Esophagus squamous epithelium (tissue), 4 donors: ENCODE measurements at regions not wholly inside any gene's neighbourhood (a gene's known extent, or its start where the extent isn't known, plus 50 kb on each side); places are given as distances from the start of the nearest gene placed in this dataset.

Experiments
- POLR2A ChIP-seq, 4 donors: fragments of 450-650 bp; IDR thresholded peaks; one replicate each; pipeline ENCODE4 v1.6.1; 2017; ENCODE audit warnings: antibody characterized with exemption in 4 of 4, mild to moderate bottlenecking in 4 of 4, moderate library complexity in 3 of 4
- TF ChIP-seq, protein P1 (sequence below), 6 experiments: fragments of 450-650 bp in 4 of 6; fragments of 200-600 bp in 2 of 6; sonication (generic) in 2 of 6; IDR thresholded peaks; one replicate each; pipeline ENCODE4 v1.5.1; 2016 to 2019; ENCODE audit warnings: antibody characterized with exemption in 6 of 6, mild to moderate bottlenecking in 4 of 6, moderate library complexity in 4 of 6

DNA sequence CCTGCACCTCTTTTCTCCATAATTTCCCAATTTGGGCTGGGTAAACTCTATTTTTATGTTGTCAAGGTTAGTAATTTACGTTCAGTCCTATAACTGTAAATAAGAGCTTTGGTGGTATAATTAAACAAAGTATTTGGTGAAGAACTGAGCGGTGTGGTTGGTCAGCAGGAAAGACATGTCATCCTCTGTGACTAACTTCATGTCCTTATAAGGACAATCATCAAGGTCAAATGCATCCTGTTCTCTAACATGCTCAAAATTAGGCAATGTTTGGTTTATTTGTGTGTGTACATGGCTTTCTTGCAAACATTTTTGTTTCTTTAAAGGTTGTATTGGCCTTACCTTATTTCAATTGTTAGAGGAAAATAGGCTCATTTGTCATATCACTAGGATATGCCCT lies 121.5 kb upstream of the NABP1 start:
- TF ChIP-seq, protein P1, sequence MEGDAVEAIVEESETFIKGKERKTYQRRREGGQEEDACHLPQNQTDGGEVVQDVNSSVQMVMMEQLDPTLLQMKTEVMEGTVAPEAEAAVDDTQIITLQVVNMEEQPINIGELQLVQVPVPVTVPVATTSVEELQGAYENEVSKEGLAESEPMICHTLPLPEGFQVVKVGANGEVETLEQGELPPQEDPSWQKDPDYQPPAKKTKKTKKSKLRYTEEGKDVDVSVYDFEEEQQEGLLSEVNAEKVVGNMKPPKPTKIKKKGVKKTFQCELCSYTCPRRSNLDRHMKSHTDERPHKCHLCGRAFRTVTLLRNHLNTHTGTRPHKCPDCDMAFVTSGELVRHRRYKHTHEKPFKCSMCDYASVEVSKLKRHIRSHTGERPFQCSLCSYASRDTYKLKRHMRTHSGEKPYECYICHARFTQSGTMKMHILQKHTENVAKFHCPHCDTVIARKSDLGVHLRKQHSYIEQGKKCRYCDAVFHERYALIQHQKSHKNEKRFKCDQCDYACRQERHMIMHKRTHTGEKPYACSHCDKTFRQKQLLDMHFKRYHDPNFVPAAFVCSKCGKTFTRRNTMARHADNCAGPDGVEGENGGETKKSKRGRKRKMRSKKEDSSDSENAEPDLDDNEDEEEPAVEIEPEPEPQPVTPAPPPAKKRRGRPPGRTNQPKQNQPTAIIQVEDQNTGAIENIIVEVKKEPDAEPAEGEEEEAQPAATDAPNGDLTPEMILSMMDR (IDR thresholded peaks at IDR 0.05), result no peak
- TF ChIP-seq POLR2A (IDR thresholded peaks at IDR 0.05), result no peak
